RWPE2 (cell line): ENCODE measurements at regions not wholly inside any gene's neighbourhood (a gene's known extent, or its start where the extent isn't known, plus 50 kb on each side); places are given as distances from the start of the nearest gene placed in this dataset.

ENCODE experiments used
- ATAC-seq: fragments of 200-7000 bp; cut with Tn5 transposase; 3 replicates; pipeline ENCODE4 v1.9.1; 2021; ENCODE audit warnings: low read depth
- DNase-seq: peaks from one replicate; pipeline ENCODE4 v3.0.0-alpha.2; 2020; ENCODE audit warnings: low spot score
- H3K27ac ChIP-seq: fragments of 450-650 bp; 2 replicates; pipeline ENCODE4 v1.5.1; 2017; ENCODE audit warnings: mild to moderate bottlenecking; ENCODE audit not compliant: poor library complexity, severe bottlenecking
- H3K27me3 ChIP-seq: fragments of 250-450 bp; sonication (Bioruptor Pico); 2 replicates; pipeline ENCODE4 v1.5.1; 2021; ENCODE audit warnings: mild to moderate bottlenecking, moderate library complexity; ENCODE audit not compliant: insufficient read depth, poor library complexity, severe bottlenecking
- H3K36me3 ChIP-seq: fragments of 250-450 bp; sonication (Bioruptor Pico); 2 replicates; pipeline ENCODE4 v1.5.1; 2020; ENCODE audit warnings: low read depth, mild to moderate bottlenecking, moderate library complexity
- H3K4me1 ChIP-seq: fragments of 250-450 bp; sonication (Bioruptor Pico); 2 replicates; pipeline ENCODE4 v1.5.1; 2021; ENCODE audit warnings: mild to moderate bottlenecking, moderate library complexity; ENCODE audit not compliant: insufficient read depth, poor library complexity, severe bottlenecking
- H3K4me3 ChIP-seq: fragments of 250-450 bp; sonication (Bioruptor Pico); 2 replicates; pipeline ENCODE4 v1.5.1; 2021; ENCODE audit warnings: mild to moderate bottlenecking, moderate library complexity; ENCODE audit not compliant: severe bottlenecking
- H3K9me3 ChIP-seq: fragments of 250-450 bp; sonication (Bioruptor Pico); 2 replicates; pipeline ENCODE4 v1.5.1; 2021; ENCODE audit warnings: mild to moderate bottlenecking, moderate library complexity; ENCODE audit not compliant: severe bottlenecking
- TF ChIP-seq, protein P1 (sequence below): fragments of 450-650 bp; IDR thresholded peaks from one replicate; pipeline ENCODE4 v1.5.1; 2017; ENCODE audit warnings: mild to moderate bottlenecking, moderate library complexity; ENCODE audit not compliant: poor library complexity, severe bottlenecking

DNA sequence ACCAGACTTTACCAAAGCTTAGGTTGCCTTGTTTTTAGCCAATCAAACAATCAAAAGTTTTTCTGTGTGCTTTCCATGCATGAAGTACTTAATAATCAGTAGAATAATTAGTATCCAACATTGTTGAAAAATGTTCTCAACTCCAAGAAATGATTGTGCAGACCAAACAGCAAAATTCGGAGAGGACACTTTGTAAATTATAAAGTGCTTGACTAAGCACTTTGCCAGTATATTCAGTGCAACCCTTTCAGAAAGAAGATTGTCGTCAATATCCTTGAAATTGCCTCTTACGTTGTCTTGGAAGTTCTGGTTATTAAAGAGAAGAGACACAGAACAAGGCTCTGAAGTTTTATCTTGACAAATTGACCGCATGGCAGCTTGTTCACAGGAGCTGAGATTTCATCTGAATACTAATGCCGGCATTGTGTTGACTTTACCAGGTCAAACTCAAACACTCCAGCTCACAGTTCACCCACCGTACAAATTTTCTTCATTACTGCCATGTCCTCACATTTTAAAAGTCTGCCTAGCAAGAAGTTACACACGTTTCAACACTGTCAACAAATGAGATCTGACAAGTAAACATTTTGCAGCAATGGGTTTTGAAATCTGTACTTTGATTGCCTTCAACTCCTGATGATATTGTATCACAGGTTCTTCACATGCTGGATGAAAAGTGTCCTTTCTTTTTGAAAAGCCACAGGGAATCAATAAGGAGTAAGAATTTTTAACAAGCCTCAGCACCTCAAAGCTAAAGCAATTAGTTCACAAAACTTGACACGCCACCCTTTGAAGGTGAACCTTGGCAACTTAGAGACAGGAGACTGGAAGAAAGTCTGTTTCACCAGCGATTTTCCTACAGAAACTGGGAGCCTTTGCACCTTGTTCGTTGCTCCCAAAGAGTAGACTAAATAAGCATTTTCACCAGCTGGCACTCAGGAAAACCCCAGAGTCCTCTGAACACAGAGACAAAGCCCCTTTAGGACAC is 150.9 kb downstream of the RFC3 start:
- TF ChIP-seq, protein P1, sequence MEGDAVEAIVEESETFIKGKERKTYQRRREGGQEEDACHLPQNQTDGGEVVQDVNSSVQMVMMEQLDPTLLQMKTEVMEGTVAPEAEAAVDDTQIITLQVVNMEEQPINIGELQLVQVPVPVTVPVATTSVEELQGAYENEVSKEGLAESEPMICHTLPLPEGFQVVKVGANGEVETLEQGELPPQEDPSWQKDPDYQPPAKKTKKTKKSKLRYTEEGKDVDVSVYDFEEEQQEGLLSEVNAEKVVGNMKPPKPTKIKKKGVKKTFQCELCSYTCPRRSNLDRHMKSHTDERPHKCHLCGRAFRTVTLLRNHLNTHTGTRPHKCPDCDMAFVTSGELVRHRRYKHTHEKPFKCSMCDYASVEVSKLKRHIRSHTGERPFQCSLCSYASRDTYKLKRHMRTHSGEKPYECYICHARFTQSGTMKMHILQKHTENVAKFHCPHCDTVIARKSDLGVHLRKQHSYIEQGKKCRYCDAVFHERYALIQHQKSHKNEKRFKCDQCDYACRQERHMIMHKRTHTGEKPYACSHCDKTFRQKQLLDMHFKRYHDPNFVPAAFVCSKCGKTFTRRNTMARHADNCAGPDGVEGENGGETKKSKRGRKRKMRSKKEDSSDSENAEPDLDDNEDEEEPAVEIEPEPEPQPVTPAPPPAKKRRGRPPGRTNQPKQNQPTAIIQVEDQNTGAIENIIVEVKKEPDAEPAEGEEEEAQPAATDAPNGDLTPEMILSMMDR: no peak
- Histone ChIP-seq H3K9me3 (no peaks in the 10 kb centered on the region), H3K27ac (no peak overlapping the region), H3K4me1 (no peaks in the 10 kb centered on the region), H3K36me3 (no peaks in the 10 kb centered on the region), H3K4me3 (no peak overlapping the region), H3K27me3 (no peaks in the 10 kb centered on the region)
- DNase-seq (no peak), ATAC-seq (no peak)

DNA sequence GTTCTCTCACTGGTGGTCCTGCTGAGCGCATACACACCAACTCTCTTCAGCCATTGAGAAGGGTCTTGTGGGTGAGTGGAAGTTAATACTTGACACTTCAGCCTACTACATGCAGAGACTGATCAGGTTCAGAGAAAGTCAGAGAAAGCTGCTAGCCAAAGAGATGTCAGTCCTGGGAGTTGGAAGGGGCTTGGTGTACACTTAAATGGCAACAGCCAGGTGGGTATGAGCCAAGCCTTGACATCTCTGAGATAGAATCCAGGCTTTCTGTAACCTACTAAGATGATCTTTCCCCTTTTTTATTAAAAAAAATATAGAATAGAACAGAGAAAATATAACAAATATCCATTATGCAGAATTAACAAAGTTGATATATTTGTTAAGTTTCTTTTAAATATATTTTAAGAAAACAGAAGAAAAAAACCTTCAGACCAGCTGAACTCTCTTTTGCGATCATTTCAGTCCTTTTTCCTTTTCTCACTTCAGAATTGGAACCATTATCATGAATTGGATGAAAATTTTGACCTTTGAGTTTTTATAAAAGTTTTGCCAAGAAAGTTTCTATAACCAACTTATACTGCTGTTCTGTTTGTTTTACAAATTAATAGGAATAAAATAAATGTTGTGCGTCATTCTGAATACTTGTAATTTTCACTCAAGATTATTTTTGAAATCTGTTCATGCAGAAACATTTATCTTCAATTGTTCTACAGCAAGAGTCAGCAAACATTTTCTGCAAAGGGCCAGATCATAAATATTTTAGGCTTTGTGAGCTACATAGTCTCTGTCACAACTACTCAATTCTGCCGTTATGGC is 153.0 kb downstream of the RFC3 start:
- ATAC-seq: no peak
- DNase-seq: no peak
- no peaks in the 10 kb centered on the region for H3K36me3 ChIP-seq
- H3K27me3 ChIP-seq: no peaks in the 10 kb centered on the region
- H3K4me1 ChIP-seq: no peaks in the 10 kb centered on the region
- no peak overlapping the region for H3K27ac ChIP-seq
- TF ChIP-seq, protein P1: no peak
- H3K9me3 ChIP-seq: no peaks in the 10 kb centered on the region
- no peak overlapping the region for H3K4me3 ChIP-seq

DNA sequence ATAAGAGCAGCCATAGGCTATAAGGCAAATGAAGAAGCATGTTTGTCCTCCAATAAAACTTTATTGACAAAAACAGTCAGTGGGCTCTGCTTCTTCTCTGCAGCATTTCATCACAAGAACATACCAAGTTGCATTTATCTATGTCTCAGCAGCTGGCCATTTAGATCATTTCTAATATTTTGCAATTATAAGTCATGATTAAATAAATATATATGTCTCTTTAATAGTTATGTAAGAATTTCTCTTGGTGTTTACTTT is 153.5 kb downstream of the RFC3 start:
- TF ChIP-seq, protein P1: no peak
- Histone ChIP-seq H3K27ac (no peak overlapping the region), H3K4me3 (no peak overlapping the region), H3K36me3 (no peaks in the 10 kb centered on the region), H3K27me3 (no peaks in the 10 kb centered on the region), H3K9me3 (no peaks in the 10 kb centered on the region), H3K4me1 (no peaks in the 10 kb centered on the region)
- DNase-seq (no peak), ATAC-seq (no peak)

DNA sequence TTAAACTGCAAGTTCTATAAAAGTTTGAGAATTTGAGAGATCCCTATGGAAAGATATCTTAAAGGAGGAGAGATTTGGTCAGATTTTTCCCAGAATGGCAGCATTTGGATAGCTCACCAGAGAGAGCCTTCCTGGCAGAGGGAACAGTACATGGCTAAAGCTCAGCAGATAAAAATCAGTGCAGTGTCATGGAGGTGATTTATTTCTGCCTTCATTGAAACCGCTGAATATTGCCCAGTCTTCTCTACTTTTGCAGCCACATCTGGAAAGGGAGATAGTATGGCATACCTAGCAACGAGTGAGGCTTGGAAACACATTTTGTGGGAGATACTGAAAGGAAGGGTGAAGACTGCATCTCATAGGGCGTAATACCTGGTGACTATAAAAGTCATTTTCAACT is 155.2 kb downstream of the RFC3 start:
- DNase-seq (no peak), ATAC-seq (no peak)
- H3K27ac ChIP-seq: no peak overlapping the region
- TF ChIP-seq, protein P1: no peak
- H3K36me3 ChIP-seq: no peaks in the 10 kb centered on the region
- no peaks in the 10 kb centered on the region for H3K27me3 ChIP-seq
- no peaks in the 10 kb centered on the region for H3K9me3 ChIP-seq
- no peak overlapping the region for H3K4me3 ChIP-seq
- no peaks in the 10 kb centered on the region for H3K4me1 ChIP-seq
